ENCODE measurements at regions not wholly inside any gene's neighbourhood (a gene's known extent, or its start where the extent isn't known, plus 50 kb on each side); places are given as distances from the start of the nearest gene placed in this dataset.
A peak's percentile ranks its signal among the peaks of the same experiment; 100 is the strongest.

DNA sequence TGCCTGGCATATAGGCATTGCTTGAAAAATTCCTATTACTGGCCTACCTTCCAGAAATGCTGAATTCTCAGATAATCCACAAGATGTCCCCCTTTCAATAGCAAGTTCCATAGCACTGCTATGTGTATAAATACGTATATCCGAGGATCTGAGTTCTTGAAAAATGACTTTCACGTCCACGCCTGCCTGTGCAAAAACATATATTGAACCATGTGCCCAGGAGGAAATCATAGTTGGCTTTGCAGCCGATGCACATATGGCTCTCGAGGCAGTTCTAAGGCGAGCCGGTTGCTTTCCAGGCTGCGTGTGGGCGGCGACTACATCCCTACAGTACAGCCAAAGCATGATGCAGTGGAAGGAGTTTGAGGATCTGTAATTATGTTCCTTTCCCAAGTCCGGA, 55.4 kb upstream of the ESX1 start:
- 61% methylated on average over 12 of the region's 12 CpGs for WGBS (ENCODE audit: low lambda C conversion rate, missing lambda C conversion rate)
- no peaks in the 10 kb centered on the region for H3K36me3 ChIP-seq (replicated peaks; ENCODE audit: insufficient read depth, low read depth)
- H2AFZ ChIP-seq: no peak overlapping the region
- no peak for DNase-seq (ENCODE audit: low spot score)
- H4K20me1 ChIP-seq (ENCODE audit: insufficient read depth, poor library complexity, severe bottlenecking): no peaks in the 10 kb centered on the region
- no peaks in the 10 kb centered on the region for H3K4me1 ChIP-seq (ENCODE audit: insufficient read depth)
- H3K79me2 ChIP-seq: no peaks in the 10 kb centered on the region
- no peak for TF ChIP-seq EZH2phosphoT487 (IDR thresholded peaks at IDR 0.05; ENCODE audit: low read depth, severe bottlenecking, unreplicated experiment)
- TF ChIP-seq, protein P1, sequence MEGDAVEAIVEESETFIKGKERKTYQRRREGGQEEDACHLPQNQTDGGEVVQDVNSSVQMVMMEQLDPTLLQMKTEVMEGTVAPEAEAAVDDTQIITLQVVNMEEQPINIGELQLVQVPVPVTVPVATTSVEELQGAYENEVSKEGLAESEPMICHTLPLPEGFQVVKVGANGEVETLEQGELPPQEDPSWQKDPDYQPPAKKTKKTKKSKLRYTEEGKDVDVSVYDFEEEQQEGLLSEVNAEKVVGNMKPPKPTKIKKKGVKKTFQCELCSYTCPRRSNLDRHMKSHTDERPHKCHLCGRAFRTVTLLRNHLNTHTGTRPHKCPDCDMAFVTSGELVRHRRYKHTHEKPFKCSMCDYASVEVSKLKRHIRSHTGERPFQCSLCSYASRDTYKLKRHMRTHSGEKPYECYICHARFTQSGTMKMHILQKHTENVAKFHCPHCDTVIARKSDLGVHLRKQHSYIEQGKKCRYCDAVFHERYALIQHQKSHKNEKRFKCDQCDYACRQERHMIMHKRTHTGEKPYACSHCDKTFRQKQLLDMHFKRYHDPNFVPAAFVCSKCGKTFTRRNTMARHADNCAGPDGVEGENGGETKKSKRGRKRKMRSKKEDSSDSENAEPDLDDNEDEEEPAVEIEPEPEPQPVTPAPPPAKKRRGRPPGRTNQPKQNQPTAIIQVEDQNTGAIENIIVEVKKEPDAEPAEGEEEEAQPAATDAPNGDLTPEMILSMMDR (IDR thresholded peaks at IDR 0.05; ENCODE audit: poor library complexity): peak; percentile 48
- H3K9me3 ChIP-seq (ENCODE audit: low read depth): no peaks in the 10 kb centered on the region
- H3K4me3 ChIP-seq: no peak overlapping the region
- H3K4me2 ChIP-seq: peak overlapping the region; percentile 54
- no peaks in the 10 kb centered on the region for H3K9me2 ChIP-seq (replicated peaks; ENCODE audit: insufficient read depth)
- no peak overlapping the region for H3K27ac ChIP-seq
- H3K27me3 ChIP-seq: no peaks in the 10 kb centered on the region

- H3K4me3 ChIP-seq: no peak overlapping the region
- no peaks in the 10 kb centered on the region for H3K9me3 ChIP-seq (ENCODE audit: low read depth)
- no peak overlapping the region for H2AFZ ChIP-seq
- H3K79me2 ChIP-seq: no peaks in the 10 kb centered on the region
- TF ChIP-seq EZH2phosphoT487 (IDR thresholded peaks at IDR 0.05; ENCODE audit: low read depth, severe bottlenecking, unreplicated experiment) (no peak), EZH2 (IDR thresholded peaks at IDR 0.05; ENCODE audit: borderline replicate concordance) (no peak)
- TF ChIP-seq, protein P1 (IDR thresholded peaks at IDR 0.05; ENCODE audit: poor library complexity): no peak
- no peak overlapping the region for H3K27ac ChIP-seq
- no peaks in the 10 kb centered on the region for H3K4me1 ChIP-seq (ENCODE audit: insufficient read depth)
- H3K4me2 ChIP-seq: no peak overlapping the region
- no peaks in the 10 kb centered on the region for H3K27me3 ChIP-seq
- no peak for DNase-seq (ENCODE audit: low spot score)
- WGBS (ENCODE audit: low lambda C conversion rate, missing lambda C conversion rate): 69% methylated on average over 5 of the region's 5 CpGs
- no peaks in the 10 kb centered on the region for H4K20me1 ChIP-seq (ENCODE audit: insufficient read depth, poor library complexity, severe bottlenecking)
- no peaks in the 10 kb centered on the region for H3K36me3 ChIP-seq (replicated peaks; ENCODE audit: insufficient read depth, low read depth)
- no peaks in the 10 kb centered on the region for H3K9me2 ChIP-seq (replicated peaks; ENCODE audit: insufficient read depth)
These were observed 54.4 kb upstream of the ESX1 start for GRCh38 chrX:104309169-104309568.

- Histone ChIP-seq H4K20me1 (ENCODE audit: insufficient read depth, poor library complexity, severe bottlenecking) (no peaks in the 10 kb centered on the region), H3K79me2 (no peaks in the 10 kb centered on the region), H3K27ac (no peak overlapping the region), H3K4me1 (ENCODE audit: insufficient read depth) (no peaks in the 10 kb centered on the region), H3K9me2 (replicated peaks; ENCODE audit: insufficient read depth) (no peaks in the 10 kb centered on the region), H2AFZ (no peak overlapping the region), H3K36me3 (replicated peaks; ENCODE audit: insufficient read depth, low read depth) (no peaks in the 10 kb centered on the region), H3K27me3 (no peaks in the 10 kb centered on the region), H3K4me2 (no peak overlapping the region), H3K9me3 (ENCODE audit: low read depth) (no peaks in the 10 kb centered on the region), H3K4me3 (no peak overlapping the region)
- TF ChIP-seq EZH2phosphoT487 (IDR thresholded peaks at IDR 0.05; ENCODE audit: low read depth, severe bottlenecking, unreplicated experiment): no peak
- no peak for TF ChIP-seq EZH2 (IDR thresholded peaks at IDR 0.05; ENCODE audit: borderline replicate concordance)
- TF ChIP-seq, protein P1 (IDR thresholded peaks at IDR 0.05; ENCODE audit: poor library complexity): no peak
- no peak for DNase-seq (ENCODE audit: low spot score)
- WGBS (ENCODE audit: low lambda C conversion rate, missing lambda C conversion rate): 53% methylated on average over 5 of the region's 5 CpGs
These were observed 52.6 kb upstream of the ESX1 start for GRCh38 chrX:104307341-104307740.

GRCh38 chrX:104306180-104306579, 51.4 kb upstream of the ESX1 start:
- H3K4me2 ChIP-seq: no peak overlapping the region
- H4K20me1 ChIP-seq (ENCODE audit: insufficient read depth, poor library complexity, severe bottlenecking): no peaks in the 10 kb centered on the region
- H3K79me2 ChIP-seq: no peaks in the 10 kb centered on the region
- H3K4me3 ChIP-seq: no peak overlapping the region
- H3K4me1 ChIP-seq (ENCODE audit: insufficient read depth): no peaks in the 10 kb centered on the region
- H3K27ac ChIP-seq: no peak overlapping the region
- no peak overlapping the region for H2AFZ ChIP-seq
- WGBS (ENCODE audit: low lambda C conversion rate, missing lambda C conversion rate): 86% methylated on average over 9 of the region's 9 CpGs
- H3K9me2 ChIP-seq (replicated peaks; ENCODE audit: insufficient read depth): no peaks in the 10 kb centered on the region
- H3K9me3 ChIP-seq (ENCODE audit: low read depth): no peaks in the 10 kb centered on the region
- TF ChIP-seq EZH2 (IDR thresholded peaks at IDR 0.05; ENCODE audit: borderline replicate concordance) (no peak), EZH2phosphoT487 (IDR thresholded peaks at IDR 0.05; ENCODE audit: low read depth, severe bottlenecking, unreplicated experiment) (no peak)
- TF ChIP-seq, protein P1 (IDR thresholded peaks at IDR 0.05; ENCODE audit: poor library complexity): no peak
- no peaks in the 10 kb centered on the region for H3K36me3 ChIP-seq (replicated peaks; ENCODE audit: insufficient read depth, low read depth)
- no peak for DNase-seq (ENCODE audit: low spot score)
- H3K27me3 ChIP-seq: no peaks in the 10 kb centered on the region

Data from hepatocyte (in vitro differentiated cells).